Ovary (tissue), 7 donors: ENCODE measurements at regions not wholly inside any gene's neighbourhood (a gene's known extent, or its start where the extent isn't known, plus 50 kb on each side); places are given as distances from the start of the nearest gene placed in this dataset.

ENCODE experiments used
- DNase-seq, 5 donors: peaks; one replicate each; pipeline ENCODE4 v3.0.0-alpha.2; 2019 to 2020
- H3K27ac ChIP-seq, 2 donors: fragments of 200-600 bp; one replicate each; pipeline versions ENCODE4 v1.5.1 to v1.8.0; 2019 to 2022
- H3K27me3 ChIP-seq: fragments of 200-600 bp; one replicate; pipeline ENCODE4 v1.8.0; 2022
- H3K36me3 ChIP-seq: fragments of 200-600 bp; sonication (generic); one replicate; pipeline ENCODE4 v1.5.1; 2019
- H3K4me1 ChIP-seq: one replicate; pipeline ENCODE4 v1.8.1; 2013; ENCODE audit warnings: mild to moderate bottlenecking, moderate library complexity; ENCODE audit not compliant: insufficient read depth
- H3K4me3 ChIP-seq: fragments of 200-600 bp; sonication (generic); one replicate; pipeline ENCODE4 v1.5.1; 2017
- H3K9me3 ChIP-seq, 2 donors: fragments of 200-600 bp in 1 of 2; sonication (generic) in 1 of 2; one replicate each; pipeline versions ENCODE4 v1.5.1 to v1.8.1; 2013 to 2019; ENCODE audit warnings: mild to moderate bottlenecking in 1 of 2, moderate library complexity in 1 of 2
- CTCF ChIP-seq, 3 donors: fragments of 450-650 bp in 2 of 3; fragments of 200-600 bp in 1 of 3; IDR thresholded peaks; one replicate each; pipeline versions ENCODE4 v1.5.1 to v1.8.0; 2016 to 2022; ENCODE audit warnings: antibody characterized with exemption in 3 of 3, mild to moderate bottlenecking in 1 of 3
- EP300 ChIP-seq: sonication (generic); formaldehyde crosslinking; IDR thresholded peaks from one replicate; pipeline ENCODE4 v1.6.1; 2017; ENCODE audit warnings: antibody characterized with exemption
- POLR2A ChIP-seq: fragments of 450-650 bp; IDR thresholded peaks from one replicate; pipeline ENCODE4 v1.6.1; 2017; ENCODE audit warnings: antibody characterized with exemption, mild to moderate bottlenecking, moderate library complexity
- WGBS, 3 donors: extraction: QIAGEN DNeasy Blood & Tissue Kit in 1 of 3; methylation state at CpG; one replicate each; pipeline versions ENCODE4 v1.1.5 to v1.1.7; 2013 to 2017; 5-methylcytosine and 5-hydroxymethylcytosine counted together
- intact Hi-C, 4 donors: fragments of 100-400 bp; cut with DNase I; formaldehyde crosslinking; loops; one replicate each; pipeline versions ENCODE4 v1.11.0 to v1.15.1; 2022 to 2023
- donor health status: DM: no; HTN: no; CAD: no; lungs with moderate emphysema.
- donor health status: DM: no; HTN: no; CAD: no.
- donor health status: Bipolar disorder and iron deficiency.
- donor health status: DM: no; HTN: no; CAD: no.
- donor health status: DM: yes; HTN: yes; CAD: no.

DNA sequence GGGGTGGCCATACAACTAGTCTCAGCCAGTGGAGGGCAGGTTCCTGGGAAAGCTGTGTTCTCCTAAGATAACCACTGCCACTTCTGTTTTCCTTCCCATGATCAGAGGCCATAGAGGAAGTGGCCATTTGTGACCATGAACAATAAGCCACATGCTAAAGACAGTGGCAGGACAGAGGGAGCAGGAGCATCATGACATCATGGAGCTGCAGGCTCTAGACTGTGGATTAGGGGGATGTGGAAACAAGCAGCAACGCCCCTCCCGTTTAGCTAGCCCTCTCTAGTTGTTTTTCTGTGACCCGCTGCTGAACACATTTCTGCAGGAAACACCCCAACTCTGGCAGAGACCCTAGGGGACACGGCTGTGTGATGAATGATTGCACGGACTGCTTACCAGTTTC is 195.0 kb upstream of the NECTIN1 start:
- Histone ChIP-seq H3K4me1 (no peaks in the 10 kb centered on the region), H3K9me3 (no peaks in the 10 kb centered on the region), H3K4me3 (no peak overlapping the region), H3K27me3 (no peaks in the 10 kb centered on the region), H3K27ac (no peak overlapping the region), H3K36me3 (no peaks in the 10 kb centered on the region)
- no peak for DNase-seq
- intact Hi-C loops, result no loop called here
- no peak for TF ChIP-seq POLR2A
- TF ChIP-seq EP300, result no peak
- TF ChIP-seq CTCF (IDR thresholded peaks at IDR 0.05), result no peak
- WGBS, 3 donors, result 72 to 74% (median 74%) methylated on average over 5 of the region's 5 CpGs

GRCh38 chr11:119921571-119921970 is 192.6 kb upstream of the NECTIN1 start:
- H3K27ac ChIP-seq, result no peak overlapping the region
- 85 to 89% (median 87%) methylated on average over 8 of the region's 8 CpGs for WGBS, 3 donors
- intact Hi-C loops, result no loop called here
- no peak for DNase-seq
- no peaks in the 10 kb centered on the region for H3K9me3 ChIP-seq
- no peaks in the 10 kb centered on the region for H3K27me3 ChIP-seq
- no peak overlapping the region for H3K4me3 ChIP-seq
- H3K4me1 ChIP-seq, result no peaks in the 10 kb centered on the region
- TF ChIP-seq EP300, result no peak
- no peak for TF ChIP-seq POLR2A
- no peak for TF ChIP-seq CTCF (IDR thresholded peaks at IDR 0.05)
- H3K36me3 ChIP-seq, result no peaks in the 10 kb centered on the region

DNA sequence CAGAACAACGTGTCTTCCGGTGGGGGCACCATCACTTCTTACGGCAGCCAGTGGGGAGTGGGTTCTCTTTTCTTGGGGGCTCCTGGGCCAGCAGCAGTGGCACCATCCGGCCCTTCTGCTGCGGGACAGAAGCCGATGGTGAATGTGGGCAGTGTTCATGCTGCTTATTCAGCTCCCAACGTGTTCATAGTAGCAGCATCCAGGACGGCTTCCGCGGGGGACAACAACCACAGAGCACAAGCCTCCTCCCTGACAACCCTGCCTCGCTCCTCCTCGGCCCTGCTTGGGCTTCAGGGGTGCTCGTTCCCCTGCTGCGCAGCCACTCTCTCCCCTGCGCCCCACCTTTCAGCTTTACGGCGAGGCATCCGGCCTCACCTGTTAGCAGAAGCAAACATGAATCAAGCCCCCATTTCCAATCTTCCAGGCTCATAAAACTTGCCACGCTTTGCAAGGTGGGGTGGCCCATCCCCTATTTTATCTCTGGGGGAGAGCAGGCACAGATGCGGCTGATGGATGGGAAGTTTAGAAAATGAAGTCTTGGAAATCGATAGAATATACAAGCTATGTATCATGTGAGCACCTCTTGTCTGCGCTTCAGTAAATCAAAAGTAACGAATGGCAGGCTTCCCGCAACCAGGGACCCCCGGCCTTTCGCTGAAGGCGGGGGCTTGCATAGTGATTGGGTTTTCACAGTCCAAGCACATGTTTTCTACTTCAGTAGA is 191.8 kb upstream of the NECTIN1 start:
- TF ChIP-seq EP300 (no peak), POLR2A (no peak), CTCF (IDR thresholded peaks at IDR 0.05) (no peak)
- intact Hi-C loops, result no loop called here
- Histone ChIP-seq H3K4me1 (no peaks in the 10 kb centered on the region), H3K4me3 (no peak overlapping the region), H3K27ac (no peak overlapping the region), H3K9me3 (no peaks in the 10 kb centered on the region), H3K27me3 (no peaks in the 10 kb centered on the region), H3K36me3 (no peaks in the 10 kb centered on the region)
- DNase-seq, result no peak
- 70 to 76% (median 73%) methylated on average over 27 of the region's 27 CpGs for WGBS, 3 donors

DNA sequence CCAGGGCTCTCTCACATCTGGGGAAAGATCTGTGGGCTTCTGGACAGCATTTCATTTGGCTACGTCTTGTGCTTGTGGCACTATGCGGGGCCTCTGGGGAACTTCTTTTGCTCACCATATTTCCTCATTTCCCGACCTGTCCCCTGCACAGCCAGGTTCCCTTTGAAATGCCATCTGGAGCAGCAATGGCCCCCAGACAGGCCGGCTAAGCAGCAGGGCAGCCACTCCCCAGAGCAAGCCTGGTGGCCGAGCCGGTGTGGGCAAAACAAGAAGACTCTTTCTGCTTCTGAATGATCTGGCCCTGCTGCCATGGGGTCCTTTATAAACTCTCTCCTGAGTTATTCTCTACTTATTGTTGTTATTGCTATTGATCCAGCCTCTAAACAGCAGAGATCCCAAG is 190.7 kb upstream of the NECTIN1 start:
- Histone ChIP-seq H3K36me3 (no peaks in the 10 kb centered on the region), H3K27me3 (no peaks in the 10 kb centered on the region), H3K9me3 (no peaks in the 10 kb centered on the region), H3K4me1 (no peaks in the 10 kb centered on the region), H3K4me3 (no peak overlapping the region), H3K27ac (no peak overlapping the region)
- no peak for DNase-seq
- 68 to 71% (median 70%) methylated on average over 6 of the region's 6 CpGs for WGBS, 3 donors
- TF ChIP-seq POLR2A, result no peak
- no peak for TF ChIP-seq CTCF (IDR thresholded peaks at IDR 0.05)
- no peak for TF ChIP-seq EP300
- intact Hi-C loops, result no loop called here
